ENCODE measurements at regions not wholly inside any gene's neighbourhood (a gene's known extent, or its start where the extent isn't known, plus 50 kb on each side); places are given as distances from the start of the nearest gene placed in this dataset.

GRCh38 chr20:40325006-40325568, 363.9 kb downstream of the MAFB start:
- DNase-seq (ENCODE audit: low spot score): no peak
- ATAC-seq (ENCODE audit: low FRiP score): no peak
- no peak for TF ChIP-seq CTCF (IDR thresholded peaks at IDR 0.05)

- peak; percentile 53 for ATAC-seq (ENCODE audit: low FRiP score)
- DNase-seq (ENCODE audit: low spot score): no peak
- no peak for TF ChIP-seq CTCF (IDR thresholded peaks at IDR 0.05)
Measured at GRCh38 chr20:40323361-40323794, 365.7 kb downstream of the MAFB start.

GRCh38 chr20:40322941-40323340, 366.1 kb downstream of the MAFB start:
- DNase-seq (ENCODE audit: low spot score) (no peak), ATAC-seq (ENCODE audit: low FRiP score) (no peak)
- TF ChIP-seq CTCF (IDR thresholded peaks at IDR 0.05): no peak

- no peak for ATAC-seq (ENCODE audit: low FRiP score)
- DNase-seq (ENCODE audit: low spot score): no peak
- TF ChIP-seq CTCF (IDR thresholded peaks at IDR 0.05): no peak
Measured at GRCh38 chr20:40320517-40321011, 368.5 kb downstream of the MAFB start.

DNA sequence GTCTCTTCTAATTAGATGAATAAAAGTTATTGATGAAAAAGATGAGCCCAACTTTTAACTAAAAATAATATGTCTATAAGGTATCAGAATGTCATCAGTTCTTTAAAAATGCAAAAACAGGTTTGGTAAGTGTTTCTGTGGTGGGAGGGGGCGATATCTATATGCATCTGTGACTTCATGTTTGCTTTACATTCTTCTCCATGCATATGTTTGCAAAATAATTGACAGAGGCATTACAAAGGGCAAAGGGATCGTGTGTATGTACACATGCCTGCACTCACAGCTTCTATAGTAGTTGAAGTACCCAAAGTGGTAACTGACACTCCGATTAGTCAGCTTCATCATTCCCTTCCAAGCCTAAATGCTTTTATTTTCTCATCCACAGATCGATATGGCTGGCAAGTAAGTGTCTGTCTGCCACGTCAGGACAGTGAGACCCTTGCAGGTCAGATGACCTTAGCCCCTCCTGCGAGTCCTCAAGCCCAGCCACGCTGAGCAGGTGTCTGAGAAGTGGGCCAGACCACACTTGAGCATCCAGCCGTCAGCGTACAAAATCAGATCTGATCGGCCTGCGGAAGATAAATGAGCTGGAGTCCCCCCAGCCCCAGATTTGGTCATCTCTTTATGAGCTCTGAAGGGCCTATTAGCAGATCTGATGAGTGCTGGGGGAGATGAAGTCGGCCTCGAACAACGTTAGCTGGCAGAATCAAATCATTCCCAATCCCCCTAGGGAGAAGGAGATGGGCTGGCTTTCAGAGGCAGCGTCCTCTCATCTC, 369.1 kb downstream of the MAFB start:
- no peak for ATAC-seq (ENCODE audit: low FRiP score)
- no peak for TF ChIP-seq CTCF (IDR thresholded peaks at IDR 0.05)
- DNase-seq (ENCODE audit: low spot score): no peak

DNA sequence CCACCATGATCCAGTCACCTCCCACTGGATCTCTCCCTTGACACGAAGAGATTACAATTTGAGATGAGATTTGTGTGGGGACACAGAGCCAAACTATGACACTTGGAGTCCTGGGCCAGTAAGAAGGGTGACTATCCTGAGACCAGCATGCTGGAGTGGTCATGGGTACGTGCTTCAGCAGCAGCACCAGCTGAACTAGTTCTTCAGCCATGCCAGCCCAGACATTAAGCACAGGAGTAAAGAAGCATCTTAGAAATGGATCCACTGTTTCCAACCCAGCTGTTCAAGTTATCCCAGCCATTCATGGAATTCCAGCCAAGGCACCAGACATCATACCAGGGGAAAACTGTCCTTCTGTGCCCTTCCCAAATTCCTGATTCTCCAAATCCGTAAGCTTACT, 370.0 kb downstream of the MAFB start:
- ATAC-seq (ENCODE audit: low FRiP score): no peak
- DNase-seq (ENCODE audit: low spot score): no peak
- no peak for TF ChIP-seq CTCF (IDR thresholded peaks at IDR 0.05)

All from omental fat pad (tissue), 3 donors.